Mesendoderm (in vitro differentiated cells): ENCODE measurements at regions not wholly inside any gene's neighbourhood (a gene's known extent, or its start where the extent isn't known, plus 50 kb on each side); places are given as distances from the start of the nearest gene placed in this dataset.

Experiments used
- DNase-seq: peaks from one replicate; pipeline ENCODE4 v3.0.0; 2013
- H2AK5ac ChIP-seq: 2 replicates; pipeline ENCODE4 v1.6.1; 2013; ENCODE audit warnings: low read length, inconsistent platforms
- H2BK120ac ChIP-seq: 2 replicates; pipeline ENCODE4 v1.6.1; 2013; ENCODE audit warnings: low read depth, mild to moderate bottlenecking, low read length, moderate library complexity, mixed read lengths
- H2BK15ac ChIP-seq: replicated peaks from 2 replicates; pipeline ENCODE4 v1.6.1; 2013; ENCODE audit warnings: low read depth, mild to moderate bottlenecking, moderate library complexity
- H2BK5ac ChIP-seq: 2 replicates; pipeline ENCODE4 v1.6.1; 2013; ENCODE audit warnings: low read length, inconsistent platforms
- H3K18ac ChIP-seq: 2 replicates; pipeline ENCODE4 v1.6.1; 2013; ENCODE audit warnings: mild to moderate bottlenecking, low read length, mixed read lengths
- H3K23ac ChIP-seq: one replicate; pipeline ENCODE4 v1.6.1; 2013; ENCODE audit warnings: low read length
- H3K27ac ChIP-seq: 2 replicates; pipeline ENCODE4 v1.5.1; 2013; ENCODE audit warnings: low read depth, mild to moderate bottlenecking, inconsistent platforms, low read length, moderate library complexity
- H3K27me3 ChIP-seq: 2 replicates; pipeline ENCODE4 v1.6.1; 2013; ENCODE audit warnings: low read length, control low read depth, mild to moderate bottlenecking, inconsistent platforms; ENCODE audit not compliant: insufficient read depth, poor library complexity
- H3K36me3 ChIP-seq: 2 replicates; pipeline ENCODE4 v1.6.1; 2013; ENCODE audit warnings: low read length, inconsistent platforms; ENCODE audit not compliant: control insufficient read depth, insufficient read depth
- H3K4ac ChIP-seq: one replicate; pipeline ENCODE4 v1.6.1; 2013; ENCODE audit warnings: low read depth, mild to moderate bottlenecking, low read length, moderate library complexity
- H3K4me1 ChIP-seq: 2 replicates; pipeline ENCODE4 v1.6.1; 2013; ENCODE audit warnings: low read depth, low read length, inconsistent platforms; ENCODE audit not compliant: control insufficient read depth
- H3K4me2 ChIP-seq: 2 replicates; pipeline ENCODE4 v1.6.1; 2013; ENCODE audit warnings: low read length
- H3K4me3 ChIP-seq: 2 replicates; pipeline ENCODE4 v1.5.1; 2013; ENCODE audit warnings: mild to moderate bottlenecking, low read length
- H3K56ac ChIP-seq: one replicate; pipeline ENCODE4 v1.6.1; 2013; ENCODE audit warnings: low read length
- H3K79me1 ChIP-seq: 2 replicates; pipeline ENCODE4 v1.6.1; 2013; ENCODE audit warnings: low read length, inconsistent platforms
- H3K79me2 ChIP-seq: 2 replicates; pipeline ENCODE4 v1.6.1; 2013; ENCODE audit warnings: mild to moderate bottlenecking, low read length; ENCODE audit not compliant: control insufficient read depth, insufficient read depth
- H3K9ac ChIP-seq: 2 replicates; pipeline ENCODE4 v1.6.1; 2013; ENCODE audit warnings: low read length, inconsistent platforms
- H4K5ac ChIP-seq: one replicate; pipeline ENCODE4 v1.6.1; 2013; ENCODE audit warnings: low read length
- H4K8ac ChIP-seq: one replicate; pipeline ENCODE4 v1.6.1; 2013; ENCODE audit warnings: low read depth, mild to moderate bottlenecking, control low read depth, low read length, moderate library complexity
- WGBS: extraction: QIAGEN DNeasy Blood & Tissue Kit; methylation state at CpG from one replicate; pipeline ENCODE4 v1.1.7; 2013; ENCODE audit warnings: low lambda C conversion rate, missing lambda C conversion rate; ENCODE audit not compliant: insufficient coverage; ENCODE audit errors: extremely low coverage; 5-methylcytosine and 5-hydroxymethylcytosine counted together

GRCh38 chr13:40160618-40161350, 505.3 kb downstream of the COG6 start:
- no peak overlapping the region for H3K18ac ChIP-seq
- H3K23ac ChIP-seq = no peak overlapping the region
- no peaks in the 10 kb centered on the region for H3K79me1 ChIP-seq
- no peak overlapping the region for H4K5ac ChIP-seq
- H3K79me2 ChIP-seq = no peaks in the 10 kb centered on the region
- no peak overlapping the region for H2BK15ac ChIP-seq
- H3K4ac ChIP-seq = no peak overlapping the region
- no peaks in the 10 kb centered on the region for H3K27me3 ChIP-seq
- H2AK5ac ChIP-seq = no peak overlapping the region
- no peak overlapping the region for H3K4me2 ChIP-seq
- H3K4me1 ChIP-seq = no peaks in the 10 kb centered on the region
- H2BK120ac ChIP-seq = no peak overlapping the region
- H3K36me3 ChIP-seq = no peaks in the 10 kb centered on the region
- no peak overlapping the region for H3K9ac ChIP-seq
- no peak overlapping the region for H4K8ac ChIP-seq
- no peak overlapping the region for H3K27ac ChIP-seq
- WGBS = no CpG with 5 or more reads among the region's 7 CpGs
- no peak overlapping the region for H2BK5ac ChIP-seq
- no peak overlapping the region for H3K4me3 ChIP-seq
- no peak for DNase-seq
- no peak overlapping the region for H3K56ac ChIP-seq

- Histone ChIP-seq H2BK5ac (no peak overlapping the region), H3K79me1 (no peaks in the 10 kb centered on the region), H3K36me3 (no peaks in the 10 kb centered on the region), H3K23ac (no peak overlapping the region), H3K4me1 (no peaks in the 10 kb centered on the region), H3K4ac (no peak overlapping the region), H3K4me2 (no peak overlapping the region), H3K56ac (no peak overlapping the region), H4K5ac (no peak overlapping the region), H3K9ac (no peak overlapping the region), H2BK120ac (no peak overlapping the region), H3K27me3 (no peaks in the 10 kb centered on the region), H2BK15ac (no peak overlapping the region), H3K27ac (no peak overlapping the region), H2AK5ac (no peak overlapping the region), H3K79me2 (no peaks in the 10 kb centered on the region), H4K8ac (no peak overlapping the region), H3K4me3 (no peak overlapping the region), H3K18ac (no peak overlapping the region)
- WGBS = no CpG with 5 or more reads among the region's 4 CpGs
- no peak for DNase-seq
These were observed 505.1 kb downstream of the FOXO1 start for GRCh38 chr13:40161351-40161810.

- Histone ChIP-seq H2BK15ac (no peak overlapping the region), H3K79me1 (no peaks in the 10 kb centered on the region), H3K4me3 (no peak overlapping the region), H3K79me2 (no peaks in the 10 kb centered on the region), H3K18ac (no peak overlapping the region), H3K4ac (no peak overlapping the region), H4K8ac (no peak overlapping the region), H2BK120ac (no peak overlapping the region), H3K9ac (no peak overlapping the region), H2AK5ac (no peak overlapping the region), H2BK5ac (no peak overlapping the region), H3K27me3 (no peaks in the 10 kb centered on the region), H3K27ac (no peak overlapping the region), H3K4me2 (no peak overlapping the region), H3K23ac (no peak overlapping the region), H3K56ac (no peak overlapping the region), H3K4me1 (no peaks in the 10 kb centered on the region), H3K36me3 (no peaks in the 10 kb centered on the region), H4K5ac (no peak overlapping the region)
- DNase-seq = no peak
- WGBS = no CpG with 5 or more reads among the region's 2 CpGs
These were observed 504.5 kb downstream of the FOXO1 start for GRCh38 chr13:40161931-40162330.

- H2AK5ac ChIP-seq = no peak overlapping the region
- WGBS = no CpG with 5 or more reads among the region's 11 CpGs
These were observed 503.1 kb downstream of the FOXO1 start for GRCh38 chr13:40163066-40164000.

GRCh38 chr13:40164133-40164532, 502.3 kb downstream of the FOXO1 start:
- no peak overlapping the region for H3K56ac ChIP-seq
- WGBS = no CpG with 5 or more reads among the region's 3 CpGs
- H3K79me2 ChIP-seq = no peaks in the 10 kb centered on the region
- no peak overlapping the region for H3K4me2 ChIP-seq
- no peak for DNase-seq
- no peak overlapping the region for H3K9ac ChIP-seq
- no peak overlapping the region for H4K5ac ChIP-seq
- no peak overlapping the region for H3K23ac ChIP-seq
- no peak overlapping the region for H2BK15ac ChIP-seq
- H2BK120ac ChIP-seq = no peak overlapping the region
- no peak overlapping the region for H2BK5ac ChIP-seq
- H3K27me3 ChIP-seq = no peaks in the 10 kb centered on the region
- no peaks in the 10 kb centered on the region for H3K36me3 ChIP-seq
- no peak overlapping the region for H3K18ac ChIP-seq
- no peak overlapping the region for H4K8ac ChIP-seq
- no peak overlapping the region for H2AK5ac ChIP-seq
- no peak overlapping the region for H3K4me3 ChIP-seq
- no peak overlapping the region for H3K4ac ChIP-seq
- H3K27ac ChIP-seq = no peak overlapping the region
- no peaks in the 10 kb centered on the region for H3K4me1 ChIP-seq
- H3K79me1 ChIP-seq = no peaks in the 10 kb centered on the region

More at GRCh38 chr13:40163066-40164000, 503.1 kb downstream of the FOXO1 start:
- Histone ChIP-seq H3K27ac (no peak overlapping the region), H2BK15ac (no peak overlapping the region), H3K4me1 (no peaks in the 10 kb centered on the region), H3K56ac (peak overlapping the region; percentile 44), H3K36me3 (no peaks in the 10 kb centered on the region), H3K4me3 (no peak overlapping the region), H3K4me2 (no peak overlapping the region), H4K8ac (no peak overlapping the region), H3K23ac (no peak overlapping the region), H3K79me1 (no peaks in the 10 kb centered on the region), H3K9ac (no peak overlapping the region), H3K4ac (no peak overlapping the region), H2BK5ac (no peak overlapping the region), H2BK120ac (no peak overlapping the region), H3K79me2 (no peaks in the 10 kb centered on the region), H3K18ac (no peak overlapping the region), H3K27me3 (no peaks in the 10 kb centered on the region), H4K5ac (no peak overlapping the region)
- DNase-seq = no peak
